Ishikawa (cell line): ENCODE measurements at regions not wholly inside any gene's neighbourhood (a gene's known extent, or its start where the extent isn't known, plus 50 kb on each side); places are given as distances from the start of the nearest gene placed in this dataset.

Source experiments
- EP300 ChIP-seq: IDR thresholded peaks from 2 replicates; pipeline ENCODE4 v1.6.1; 2012; ENCODE audit warnings: borderline replicate concordance
- FOXM1 ChIP-seq: IDR thresholded peaks from 2 replicates; pipeline ENCODE4 v1.6.1; 2012; ENCODE audit warnings: low read depth, borderline replicate concordance
- YY1 ChIP-seq: IDR thresholded peaks from 2 replicates; pipeline ENCODE4 v1.6.1; 2012; ENCODE audit warnings: low read depth
- TF ChIP-seq, protein P1 (sequence below): IDR thresholded peaks from 2 replicates; pipeline ENCODE4 v1.6.1; 2012

DNA sequence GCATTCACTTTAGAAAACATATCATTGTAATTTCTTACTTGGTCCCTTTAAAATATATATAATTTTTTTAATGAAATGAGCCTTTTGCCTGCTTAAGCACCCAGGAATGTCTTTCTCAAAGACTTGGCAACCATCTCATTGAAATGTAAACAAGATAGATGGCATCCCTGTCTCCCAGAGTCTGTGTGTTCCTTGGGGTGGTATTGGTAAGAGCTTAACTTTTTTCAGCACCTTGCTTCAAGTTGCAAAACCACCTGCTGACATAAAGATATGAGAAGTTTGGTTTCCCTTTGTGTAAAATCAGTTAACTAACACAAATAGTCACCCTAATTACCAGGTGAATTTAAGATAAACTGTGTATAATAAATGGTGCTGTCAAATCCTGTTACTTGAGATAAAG, 266.9 kb downstream of the DSC3 start:
- TF ChIP-seq YY1: no peak
- TF ChIP-seq, protein P1, sequence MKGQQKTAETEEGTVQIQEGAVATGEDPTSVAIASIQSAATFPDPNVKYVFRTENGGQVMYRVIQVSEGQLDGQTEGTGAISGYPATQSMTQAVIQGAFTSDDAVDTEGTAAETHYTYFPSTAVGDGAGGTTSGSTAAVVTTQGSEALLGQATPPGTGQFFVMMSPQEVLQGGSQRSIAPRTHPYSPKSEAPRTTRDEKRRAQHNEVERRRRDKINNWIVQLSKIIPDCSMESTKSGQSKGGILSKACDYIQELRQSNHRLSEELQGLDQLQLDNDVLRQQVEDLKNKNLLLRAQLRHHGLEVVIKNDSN: no peak
- no peak for TF ChIP-seq FOXM1
- no peak for TF ChIP-seq EP300
